Activated CD4-positive, alpha-beta T cell treated with anti-CD3 and anti-CD28 coated beads for 36 hours (primary cell): ENCODE measurements at regions not wholly inside any gene's neighbourhood (a gene's known extent, or its start where the extent isn't known, plus 50 kb on each side); places are given as distances from the start of the nearest gene placed in this dataset.

Source experiments
- ATAC-seq: fragments of 200-7000 bp; cut with Tn5 transposase; one replicate; pipeline ENCODE4 v1.10.0; 2021; ENCODE audit warnings: mild to moderate bottlenecking, moderate library complexity
- CTCF ChIA-PET: fragments of 350-600 bp; sonication (Branson Sonifier 250); formaldehyde crosslinking; loops from one replicate; lab custom pipeline; 2021; ENCODE audit warnings: antibody characterized with exemption; lab: Charles Lee
- POLR2A ChIA-PET: fragments of 350-600 bp; sonication (Branson Sonifier 250); formaldehyde crosslinking; loops from one replicate; lab custom pipeline; 2021; ENCODE audit warnings: antibody characterized with exemption, inconsistent platforms; lab: Charles Lee
- DNase-seq: peaks from one replicate; pipeline ENCODE4 v3.0.0-alpha.2; 2020
- H3K27ac Mint-ChIP-seq: one replicate; pipeline ENCODE4 v1.8.0; 2021; ENCODE audit warnings: mixed read lengths
- H3K27me3 Mint-ChIP-seq: one replicate; pipeline ENCODE4 v1.8.0; 2021; ENCODE audit warnings: mixed read lengths
- H3K36me3 Mint-ChIP-seq: one replicate; pipeline ENCODE4 v1.8.0; 2021; ENCODE audit warnings: low read depth, mixed read lengths
- H3K4me1 Mint-ChIP-seq: one replicate; pipeline ENCODE4 v1.8.0; 2021; ENCODE audit warnings: mixed read lengths
- H3K4me3 Mint-ChIP-seq: one replicate; pipeline ENCODE4 v1.8.0; 2021; ENCODE audit warnings: mild to moderate bottlenecking, moderate library complexity, mixed read lengths
- H3K9me3 Mint-ChIP-seq: one replicate; pipeline ENCODE4 v1.8.0; 2021; ENCODE audit warnings: low read depth, mixed read lengths
- intact Hi-C, 2 experiments: fragments of 100-400 bp; cut with DNase I in 1 of 2; cut with micrococcal nuclease in 1 of 2; formaldehyde crosslinking; loops; one replicate each; pipeline versions ENCODE4 v1.14.2 to v1.15.1; 2022 to 2024; cut with DNase I, micrococcal nuclease

- POLR2A ChIA-PET = no interaction called here
- H3K4me3 Mint-ChIP-seq = no peak overlapping the region
- no peak overlapping the region for H3K27ac Mint-ChIP-seq
- no peaks in the 10 kb centered on the region for H3K4me1 Mint-ChIP-seq
- no peaks in the 10 kb centered on the region for H3K27me3 Mint-ChIP-seq
- DNase-seq (no peak), ATAC-seq (no peak)
- intact Hi-C loops = no loop called here
- CTCF ChIA-PET = no interaction called here
- H3K9me3 Mint-ChIP-seq = no peaks in the 10 kb centered on the region
- no peaks in the 10 kb centered on the region for H3K36me3 Mint-ChIP-seq
Measured at GRCh38 chr19:31911577-31911976, 433.8 kb upstream of the ZNF507 start.

DNA sequence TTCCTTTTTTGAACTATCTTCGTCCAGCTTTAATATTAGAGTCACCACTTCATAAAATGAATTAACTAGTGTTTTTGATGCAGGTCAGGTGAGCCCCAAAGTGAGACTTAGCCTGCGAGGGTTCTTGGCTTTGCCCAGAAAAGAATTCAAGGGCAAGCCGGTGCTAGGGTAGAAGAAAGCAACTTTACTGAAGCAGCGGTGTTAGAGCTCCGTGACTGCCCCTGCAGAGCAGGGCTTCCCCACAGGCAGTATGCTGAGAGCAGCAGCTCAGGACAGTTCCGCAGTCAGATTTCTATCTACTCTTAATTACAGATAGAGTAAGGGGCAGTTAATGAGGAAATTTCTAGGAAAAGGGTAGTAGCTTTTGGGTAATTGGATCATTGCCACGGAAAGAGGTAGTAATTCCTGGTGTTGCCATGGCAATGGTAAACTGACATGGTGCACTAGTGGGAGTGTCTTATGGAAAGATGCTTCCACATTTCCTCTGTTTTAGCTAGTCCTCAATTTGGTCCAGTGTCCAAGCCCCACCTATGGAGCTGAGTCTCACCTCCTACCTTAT lies 432.2 kb upstream of the ZNF507 start:
- intact Hi-C loops = no loop called here
- no peaks in the 10 kb centered on the region for H3K27me3 Mint-ChIP-seq
- ATAC-seq (no peak), DNase-seq (no peak)
- ChIA-PET CTCF (interaction anchor here (0.7 kb wide), 2 partner anchors 223 to 575 kb away, joined by 3 read pairs; no protein-coding TSS in a partner anchor), POLR2A (no interaction called here)
- no peak overlapping the region for H3K4me3 Mint-ChIP-seq
- no peak overlapping the region for H3K27ac Mint-ChIP-seq
- no peaks in the 10 kb centered on the region for H3K9me3 Mint-ChIP-seq
- H3K36me3 Mint-ChIP-seq = no peaks in the 10 kb centered on the region
- no peaks in the 10 kb centered on the region for H3K4me1 Mint-ChIP-seq

- ChIA-PET POLR2A (no interaction called here), CTCF (no interaction called here)
- ATAC-seq = no peak
- Mint-ChIP-seq H3K4me3 (no peak overlapping the region), H3K4me1 (no peaks in the 10 kb centered on the region), H3K9me3 (peaks cover 6% of the 10 kb centered on the region), H3K27me3 (no peaks in the 10 kb centered on the region), H3K36me3 (no peaks in the 10 kb centered on the region), H3K27ac (no peak overlapping the region)
- DNase-seq = no peak
- intact Hi-C loops = no loop called here
Measured at GRCh38 chr19:31930401-31930800, 415.0 kb upstream of the ZNF507 start.

GRCh38 chr19:31937983-31938382 lies 407.4 kb upstream of the ZNF507 start:
- H3K36me3 Mint-ChIP-seq = no peaks in the 10 kb centered on the region
- H3K27ac Mint-ChIP-seq = no peak overlapping the region
- POLR2A ChIA-PET = no interaction called here
- H3K9me3 Mint-ChIP-seq = peaks cover 4% of the 10 kb centered on the region
- no peak overlapping the region for H3K4me3 Mint-ChIP-seq
- ATAC-seq = no peak
- CTCF ChIA-PET = no interaction called here
- intact Hi-C loops = no loop called here
- no peaks in the 10 kb centered on the region for H3K4me1 Mint-ChIP-seq
- no peaks in the 10 kb centered on the region for H3K27me3 Mint-ChIP-seq
- DNase-seq = no peak

DNA sequence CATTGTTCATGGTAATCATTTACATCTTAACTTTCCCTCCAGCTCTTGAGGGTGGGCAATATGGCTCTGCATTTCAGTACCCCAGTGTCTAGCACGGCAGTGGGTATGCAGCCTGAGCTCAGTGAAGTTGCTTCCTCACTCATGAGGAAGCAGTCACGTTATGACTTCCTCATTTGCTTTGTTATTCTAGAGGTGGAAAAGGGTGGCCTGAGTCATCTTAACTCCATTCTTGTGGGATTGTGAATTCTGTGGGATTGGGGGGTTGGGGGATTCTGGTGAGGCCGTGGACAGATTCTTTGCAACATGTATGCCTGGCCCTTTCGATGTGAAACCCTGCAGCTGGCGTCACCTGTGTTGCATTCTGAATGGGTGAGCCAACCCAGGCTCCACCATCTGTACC lies 406.7 kb upstream of the ZNF507 start:
- POLR2A ChIA-PET = no interaction called here
- CTCF ChIA-PET = no interaction called here
- intact Hi-C loops = no loop called here

GRCh38 chr19:31940396-31940795 lies 405.0 kb upstream of the ZNF507 start:
- ChIA-PET POLR2A (no interaction called here), CTCF (no interaction called here)
- Mint-ChIP-seq H3K4me3 (no peak overlapping the region), H3K36me3 (no peaks in the 10 kb centered on the region), H3K27ac (no peak overlapping the region), H3K9me3 (peaks cover 4% of the 10 kb centered on the region), H3K27me3 (no peaks in the 10 kb centered on the region), H3K4me1 (no peaks in the 10 kb centered on the region)
- intact Hi-C loops = no loop called here
- DNase-seq (no peak), ATAC-seq (no peak)

More for the DNA sequence above, 406.7 kb upstream of the ZNF507 start:
- Mint-ChIP-seq H3K27ac (no peak overlapping the region), H3K4me3 (no peak overlapping the region), H3K27me3 (no peaks in the 10 kb centered on the region), H3K36me3 (no peaks in the 10 kb centered on the region), H3K9me3 (peaks cover 4% of the 10 kb centered on the region), H3K4me1 (no peaks in the 10 kb centered on the region)
- ATAC-seq (no peak), DNase-seq (no peak)

GRCh38 chr19:31943191-31943661 lies 402.2 kb upstream of the ZNF507 start:
- Mint-ChIP-seq H3K27me3 (no peaks in the 10 kb centered on the region), H3K4me1 (no peaks in the 10 kb centered on the region), H3K4me3 (no peak overlapping the region), H3K36me3 (no peaks in the 10 kb centered on the region), H3K9me3 (peaks cover 1% of the 10 kb centered on the region), H3K27ac (no peak overlapping the region)
- DNase-seq = no peak
- intact Hi-C loops = no loop called here
- ChIA-PET POLR2A (no interaction called here), CTCF (no interaction called here)
- no peak for ATAC-seq

DNA sequence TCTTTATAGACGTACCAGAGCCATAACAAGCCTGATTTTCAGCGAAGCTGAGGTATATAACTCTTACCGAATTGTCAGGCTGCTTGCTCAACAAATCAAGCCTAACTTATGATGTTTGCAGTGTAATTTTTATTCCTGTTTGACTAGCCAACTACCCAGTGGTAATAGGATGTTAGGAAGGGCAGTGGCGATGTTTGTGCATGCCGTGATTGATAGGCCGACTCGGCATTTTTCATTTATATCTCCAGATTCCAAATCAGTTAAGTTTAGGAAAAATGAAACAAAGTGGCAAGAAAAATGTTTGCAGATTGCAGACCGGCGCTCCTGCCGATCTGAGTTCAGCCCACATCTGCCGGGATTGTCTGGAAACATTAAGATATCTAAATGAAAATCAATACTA lies 401.6 kb upstream of the ZNF507 start:
- POLR2A ChIA-PET = no interaction called here
- intact Hi-C loops = no loop called here
- Mint-ChIP-seq H3K9me3 (peaks cover 1% of the 10 kb centered on the region), H3K27me3 (no peaks in the 10 kb centered on the region), H3K27ac (no peak overlapping the region), H3K4me3 (no peak overlapping the region), H3K36me3 (no peaks in the 10 kb centered on the region), H3K4me1 (no peaks in the 10 kb centered on the region)
- DNase-seq (no peak), ATAC-seq (no peak)
- CTCF ChIA-PET = no interaction called here

DNA sequence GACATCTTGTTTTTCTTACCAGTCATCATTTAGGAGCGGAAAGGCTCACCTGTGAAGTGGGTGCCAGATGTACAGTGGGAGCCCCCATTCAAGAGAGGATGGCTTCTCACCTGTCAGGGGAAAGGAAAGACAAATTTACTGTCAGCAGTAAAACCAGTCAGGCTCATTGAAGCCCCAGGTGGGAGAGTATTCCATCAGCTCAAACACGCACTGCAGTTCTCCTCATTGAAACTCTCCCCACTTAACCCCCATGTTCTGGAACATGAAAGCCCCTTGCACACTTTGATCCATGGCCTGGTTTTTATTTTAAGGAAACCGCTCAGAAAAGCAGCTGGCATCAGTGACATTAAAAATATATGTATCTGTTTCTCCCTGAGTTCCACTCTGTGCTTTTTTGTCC lies 401.1 kb upstream of the ZNF507 start:
- Mint-ChIP-seq H3K27me3 (no peaks in the 10 kb centered on the region), H3K4me1 (no peaks in the 10 kb centered on the region), H3K9me3 (peaks cover 1% of the 10 kb centered on the region), H3K4me3 (no peak overlapping the region), H3K36me3 (no peaks in the 10 kb centered on the region), H3K27ac (no peak overlapping the region)
- intact Hi-C loops = no loop called here
- POLR2A ChIA-PET = no interaction called here
- no peak for ATAC-seq
- no peak for DNase-seq
- CTCF ChIA-PET = no interaction called here

GRCh38 chr19:31946491-31946890 lies 398.9 kb upstream of the ZNF507 start:
- Mint-ChIP-seq H3K27ac (no peak overlapping the region), H3K36me3 (no peaks in the 10 kb centered on the region), H3K4me1 (no peaks in the 10 kb centered on the region), H3K9me3 (no peaks in the 10 kb centered on the region), H3K4me3 (no peak overlapping the region), H3K27me3 (no peaks in the 10 kb centered on the region)
- CTCF ChIA-PET = interaction anchor here (0.7 to 1.0 kb wide), 2 partner anchors 17 to 826 kb away, joined by 3 read pairs; no protein-coding TSS in a partner anchor
- ATAC-seq (no peak), DNase-seq (no peak)
- POLR2A ChIA-PET = no interaction called here
- intact Hi-C loops = no loop called here

DNA sequence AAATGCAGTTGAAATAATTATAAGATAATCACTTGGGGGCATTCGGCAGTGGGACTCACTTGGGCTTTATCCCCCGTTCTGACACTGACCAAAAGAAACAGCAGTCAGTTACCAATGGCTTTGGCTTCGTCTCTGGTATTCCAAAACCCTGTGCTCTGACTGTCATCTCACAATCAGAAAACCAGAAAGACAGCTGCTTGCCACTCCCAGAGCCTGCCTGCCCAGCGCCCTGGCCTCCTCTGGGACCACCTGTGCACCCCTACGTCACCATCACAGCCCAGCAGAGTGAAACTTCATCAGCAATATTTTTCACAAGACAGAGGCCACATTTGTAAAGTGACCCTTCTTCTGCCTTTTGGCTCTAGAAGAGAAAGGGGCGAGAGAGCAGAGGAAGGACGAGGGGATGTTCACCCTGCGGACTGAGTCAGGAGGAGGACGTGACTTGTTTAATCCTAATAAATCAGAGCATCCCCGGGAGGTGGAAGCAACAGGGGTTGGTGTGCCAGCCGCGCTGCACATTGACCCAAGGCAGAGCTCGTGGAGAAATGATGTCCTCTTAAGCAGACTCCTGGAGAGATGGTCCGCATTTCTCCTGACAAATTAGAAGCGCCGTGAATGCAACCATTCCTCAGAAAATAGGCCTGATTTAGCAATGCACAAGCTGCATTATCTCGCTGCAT lies 397.8 kb upstream of the ZNF507 start:
- no peak overlapping the region for H3K4me3 Mint-ChIP-seq
- POLR2A ChIA-PET = no interaction called here
- DNase-seq (no peak), ATAC-seq (no peak)
- no peaks in the 10 kb centered on the region for H3K4me1 Mint-ChIP-seq
- no peak overlapping the region for H3K27ac Mint-ChIP-seq
- intact Hi-C loops = no loop called here
- no peaks in the 10 kb centered on the region for H3K36me3 Mint-ChIP-seq
- H3K27me3 Mint-ChIP-seq = no peaks in the 10 kb centered on the region
- CTCF ChIA-PET = interaction anchor here (1.0 kb wide), 1 partner anchor 16 kb away, joined by 3 read pairs; no protein-coding TSS in a partner anchor
- H3K9me3 Mint-ChIP-seq = peaks cover 7% of the 10 kb centered on the region

DNA sequence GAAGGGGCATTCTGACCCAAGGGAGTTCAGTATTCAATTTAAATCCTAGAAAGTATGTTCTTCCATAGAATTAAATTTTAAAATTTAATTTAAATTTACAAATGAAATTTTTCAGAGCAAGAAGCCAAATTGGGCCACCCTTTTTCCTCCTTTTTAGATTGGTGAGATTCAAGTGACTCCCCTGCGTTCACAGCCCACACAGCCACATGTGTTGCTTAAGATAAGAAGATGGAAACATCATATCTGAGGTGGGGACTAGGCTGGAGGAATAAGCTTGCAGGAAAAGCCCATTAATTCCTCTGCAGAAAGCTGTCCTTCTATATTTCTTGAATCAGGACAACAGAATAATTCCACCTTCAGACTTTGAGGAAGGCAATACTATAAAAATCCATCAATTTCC lies 392.7 kb upstream of the ZNF507 start:
- Mint-ChIP-seq H3K4me1 (no peaks in the 10 kb centered on the region), H3K36me3 (no peaks in the 10 kb centered on the region), H3K27me3 (no peaks in the 10 kb centered on the region), H3K9me3 (peaks cover 7% of the 10 kb centered on the region), H3K4me3 (no peak overlapping the region), H3K27ac (no peak overlapping the region)
- ATAC-seq (no peak), DNase-seq (no peak)
- CTCF ChIA-PET = no interaction called here
- intact Hi-C loops = no loop called here
- POLR2A ChIA-PET = no interaction called here
